HG02642 (cell line): ENCODE measurements at regions not wholly inside any gene's neighbourhood (a gene's known extent, or its start where the extent isn't known, plus 50 kb on each side); places are given as distances from the start of the nearest gene placed in this dataset.
"Not testable (repeated sequence)": the region's sequence is repeated elsewhere in the genome, so short reads cannot be mapped to it uniquely, and the experiment has no call there.

ENCODE experiments used
- ATAC-seq: cut with Tn5 transposase; IDR thresholded peaks from one replicate; pipeline ENCODE4 v1.9.1; 2021; ENCODE audit warnings: mild to moderate bottlenecking; ENCODE audit not compliant: unreplicated experiment, poor library complexity

DNA sequence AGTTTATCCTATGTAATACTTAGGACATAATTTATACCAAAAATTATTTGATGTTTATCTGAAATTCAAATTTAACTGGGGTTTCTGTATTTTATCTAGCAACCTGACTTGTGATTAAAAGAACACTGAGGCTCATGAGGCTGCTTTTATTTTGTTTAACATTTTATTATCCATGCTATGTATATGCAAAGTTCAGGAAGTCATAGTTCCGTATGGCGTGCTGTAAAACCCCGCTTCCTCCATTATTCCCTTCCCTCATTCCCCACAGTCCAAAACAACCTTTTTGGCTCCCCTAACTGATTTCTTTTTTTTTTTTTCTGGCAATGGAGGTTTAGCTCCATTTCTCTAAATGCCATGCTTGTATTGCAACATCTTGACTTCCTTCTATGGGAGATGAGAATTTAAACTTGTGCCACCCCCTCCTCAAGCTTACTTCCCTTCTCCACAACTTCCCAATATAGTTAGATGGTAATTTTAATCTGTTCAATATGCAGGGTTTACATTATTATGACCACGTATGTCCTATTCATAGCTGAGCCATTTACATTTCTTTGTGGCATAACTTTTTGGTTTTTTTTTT, 138.0 kb upstream of the DNAH14 start:
- no peak for ATAC-seq

DNA sequence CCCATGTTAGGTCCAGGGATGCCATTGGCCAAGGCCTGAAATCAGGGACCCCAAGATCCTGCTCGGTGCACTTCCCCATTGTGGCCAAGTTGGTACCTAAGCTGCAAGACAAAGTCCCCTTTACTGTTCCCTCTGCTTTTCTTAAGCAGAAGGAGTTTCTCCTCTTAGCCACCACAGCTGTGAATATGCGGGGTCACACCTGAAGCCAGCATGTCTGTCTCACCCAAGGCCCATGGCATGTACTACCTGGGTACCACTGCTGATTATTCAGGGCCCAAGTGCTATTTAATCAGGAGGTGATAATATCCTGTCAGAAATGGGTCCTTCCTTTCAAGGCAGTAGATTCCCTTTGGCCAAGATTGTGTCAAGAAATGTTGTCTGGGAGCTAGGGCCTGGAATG, 133.9 kb upstream of the DNAH14 start:
- no peak for ATAC-seq

DNA sequence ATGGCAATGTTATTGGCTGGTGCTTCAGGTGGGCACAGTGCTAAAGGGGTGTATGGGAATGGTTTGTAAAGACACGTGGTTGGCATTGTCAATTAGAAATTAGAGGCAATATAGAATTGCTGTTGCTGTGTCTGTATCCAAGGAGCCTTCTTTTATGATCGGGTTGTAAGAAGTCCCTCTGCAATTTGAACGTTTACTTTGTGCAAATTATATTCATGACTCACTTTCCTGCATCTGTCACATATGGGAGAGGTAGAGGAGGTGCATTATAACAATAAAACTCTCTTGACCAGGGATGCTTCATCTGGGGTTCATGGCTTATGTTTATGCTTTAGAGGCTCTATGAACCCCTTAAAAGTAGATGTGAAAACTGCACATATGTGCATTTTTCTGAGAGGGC, 130.4 kb upstream of the DNAH14 start:
- ATAC-seq, result no peak

- no peak for ATAC-seq
Observed at GRCh38 chr1:224800486-224801119, 128.9 kb upstream of the DNAH14 start.

- no peak for ATAC-seq
Observed at GRCh38 chr1:224801844-224802490, 127.5 kb upstream of the DNAH14 start.

- ATAC-seq, result no peak
Observed at GRCh38 chr1:224802617-224803016, 126.9 kb upstream of the DNAH14 start.

DNA sequence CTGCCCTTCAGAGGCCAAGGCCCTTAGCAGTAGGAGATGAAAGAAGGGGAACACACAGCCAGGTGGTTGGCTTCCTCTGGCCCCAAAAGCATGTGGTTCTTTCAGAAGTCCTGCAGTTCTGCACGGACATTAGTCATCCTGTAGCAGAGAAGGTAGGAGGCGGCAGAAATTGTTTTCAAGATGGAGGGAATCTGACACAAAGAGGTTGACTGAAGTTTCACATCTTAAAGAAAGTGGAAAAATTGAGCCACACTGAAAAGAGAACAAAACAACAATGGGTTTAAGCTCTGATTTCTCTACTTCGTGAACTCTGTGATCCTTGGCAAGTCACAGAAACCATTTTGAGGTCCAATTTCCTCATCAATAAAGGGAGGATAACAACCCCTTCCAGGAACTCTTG, 125.3 kb upstream of the DNAH14 start:
- no peak for ATAC-seq

DNA sequence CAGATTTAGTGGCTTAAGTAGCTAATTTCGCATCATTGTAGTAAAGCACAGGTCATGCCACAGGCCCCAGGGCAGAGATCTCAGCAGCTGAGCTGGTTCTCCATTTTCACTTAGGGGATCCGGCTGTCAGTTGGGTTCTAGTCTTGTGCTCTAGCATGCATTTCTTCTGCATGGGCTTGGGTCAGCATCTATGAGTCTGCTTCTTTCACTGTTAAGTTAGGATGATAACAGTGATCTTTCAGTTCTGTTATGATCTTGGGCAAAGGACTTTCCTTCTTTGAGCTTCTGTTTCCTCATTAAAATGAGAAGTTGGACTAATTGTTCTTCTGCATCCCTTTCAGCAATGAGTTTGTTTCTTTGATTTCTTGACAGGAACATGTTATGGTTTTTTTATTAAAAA, 123.6 kb upstream of the DNAH14 start:
- ATAC-seq, result no peak

DNA sequence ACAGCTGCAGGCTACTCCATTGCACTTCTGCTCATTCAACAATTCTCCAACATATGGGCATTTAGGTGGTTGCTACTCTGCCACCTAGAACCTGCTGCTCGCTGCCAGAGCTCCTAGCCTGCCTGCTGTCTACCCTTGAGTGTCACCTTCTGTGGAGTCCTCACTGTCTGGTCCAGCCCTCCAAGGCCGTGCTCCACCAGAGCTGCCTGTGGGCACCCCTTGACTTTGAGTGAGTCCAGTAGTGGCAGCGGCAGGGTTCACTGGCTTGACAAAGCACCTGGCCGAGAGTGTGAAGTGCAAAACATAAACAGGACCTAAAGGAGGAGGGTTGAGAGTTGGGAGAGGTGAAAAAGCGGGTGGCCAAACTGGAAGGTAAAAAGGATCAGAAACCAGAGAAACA, 120.3 kb upstream of the DNAH14 start:
- no peak for ATAC-seq

DNA sequence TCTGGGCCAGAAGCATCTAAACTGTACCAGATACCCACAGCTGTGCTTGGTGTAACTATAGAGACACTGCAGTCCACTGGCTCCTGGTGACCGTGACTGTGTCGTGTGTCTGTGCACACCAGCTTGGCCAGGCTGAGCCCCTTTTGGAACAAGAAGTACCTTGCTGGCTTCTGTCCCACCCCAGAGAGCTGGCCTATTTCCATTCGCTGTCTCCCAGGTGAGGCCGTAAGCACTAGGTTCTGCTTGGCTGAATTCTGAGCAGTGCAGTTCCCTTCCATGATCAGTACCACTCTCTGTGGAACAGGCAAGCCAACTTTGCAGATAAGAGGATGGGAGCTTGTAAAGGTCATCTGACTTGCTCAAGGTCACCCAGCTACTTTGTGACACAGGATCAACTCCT, 119.9 kb upstream of the DNAH14 start:
- no peak for ATAC-seq

GRCh38 chr1:224811564-224811963, 117.9 kb upstream of the DNAH14 start:
- no peak for ATAC-seq

GRCh38 chr1:224815647-224816046, 113.8 kb upstream of the DNAH14 start:
- no peak for ATAC-seq

DNA sequence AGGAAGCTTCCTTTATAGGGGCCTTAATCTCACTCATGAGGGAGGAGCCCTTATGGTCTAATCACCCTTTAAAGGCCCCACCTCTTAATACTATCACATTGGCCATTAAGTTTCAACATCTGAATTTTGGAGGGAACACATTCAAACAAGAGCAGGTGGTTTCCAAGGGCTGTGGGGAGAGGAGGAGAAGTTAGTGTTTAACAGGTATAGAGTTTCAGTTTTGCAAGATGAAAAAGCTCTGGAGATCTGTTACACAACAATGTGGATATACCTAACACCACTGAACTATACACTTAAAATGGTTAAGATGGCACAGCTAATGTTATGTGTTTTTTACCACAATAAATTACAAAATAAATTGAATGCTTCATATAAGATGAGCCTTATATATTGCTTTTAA, 113.4 kb upstream of the DNAH14 start:
- ATAC-seq, result no peak

- ATAC-seq, result no peak
Observed at GRCh38 chr1:224817382-224817781, 112.1 kb upstream of the DNAH14 start.

- no peak for ATAC-seq
Observed at GRCh38 chr1:224819861-224820260, 109.6 kb upstream of the DNAH14 start.

DNA sequence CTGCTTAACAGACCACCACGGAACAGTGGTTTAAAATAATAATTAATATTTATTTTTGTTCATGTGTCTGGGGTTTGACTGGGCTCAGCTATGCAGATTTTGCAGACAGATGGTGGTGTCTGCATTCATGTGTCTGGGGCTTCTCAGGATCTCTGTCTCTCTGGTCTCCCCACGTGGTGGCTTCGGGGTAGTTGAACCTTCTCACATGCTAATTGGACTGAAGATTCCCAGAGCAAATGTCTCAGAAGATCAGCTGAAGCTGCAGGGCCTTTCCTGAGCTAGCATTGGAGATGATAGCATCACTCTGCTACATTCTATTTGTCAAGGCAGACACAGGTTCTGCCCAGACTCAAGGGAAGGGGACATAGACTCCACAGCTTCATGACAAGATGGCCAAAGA, 109.1 kb upstream of the DNAH14 start:
- ATAC-seq, result no peak

DNA sequence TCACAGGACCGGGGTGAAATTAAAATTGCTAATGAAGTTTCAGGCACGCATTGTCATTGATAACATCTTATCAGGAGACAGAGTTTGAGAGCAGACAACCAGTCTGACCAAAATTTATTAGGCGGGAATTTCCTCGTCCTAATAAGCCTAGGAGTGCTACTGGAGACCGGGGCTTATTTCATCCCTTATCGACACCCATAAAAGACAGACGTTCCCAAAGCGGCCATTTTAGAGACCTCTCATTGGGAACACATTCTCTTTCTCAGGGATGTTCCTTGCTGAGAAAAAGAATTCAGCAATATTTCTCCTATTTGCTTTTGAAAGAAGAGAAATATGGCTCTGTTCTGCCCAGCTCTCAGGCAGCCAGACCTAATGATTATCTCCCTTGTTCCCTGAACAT, 107.7 kb upstream of the DNAH14 start:
- not testable (repeated sequence) for ATAC-seq

DNA sequence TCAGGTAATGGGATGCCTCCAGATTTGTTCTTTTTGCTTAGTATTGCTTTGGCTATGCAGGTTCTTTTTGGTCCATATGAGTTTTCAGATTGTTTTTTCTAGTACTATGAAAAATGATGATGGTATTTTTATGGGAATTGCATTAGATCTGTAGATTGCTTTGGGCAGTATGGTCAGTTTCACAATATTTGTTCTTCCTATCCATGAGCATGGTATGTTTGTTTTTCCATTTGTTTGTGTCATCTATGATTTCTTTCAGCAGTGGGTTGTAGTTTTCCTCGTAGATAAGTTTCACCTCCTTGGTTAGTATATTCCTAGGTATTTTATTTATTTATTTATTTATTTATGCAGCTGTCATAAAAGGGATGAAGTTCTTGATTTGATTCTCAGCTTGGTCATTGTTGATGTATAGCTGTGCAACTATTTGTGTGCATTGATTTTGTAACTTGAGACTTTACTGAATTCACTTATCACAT, 103.9 kb upstream of the DNAH14 start:
- no peak for ATAC-seq

DNA sequence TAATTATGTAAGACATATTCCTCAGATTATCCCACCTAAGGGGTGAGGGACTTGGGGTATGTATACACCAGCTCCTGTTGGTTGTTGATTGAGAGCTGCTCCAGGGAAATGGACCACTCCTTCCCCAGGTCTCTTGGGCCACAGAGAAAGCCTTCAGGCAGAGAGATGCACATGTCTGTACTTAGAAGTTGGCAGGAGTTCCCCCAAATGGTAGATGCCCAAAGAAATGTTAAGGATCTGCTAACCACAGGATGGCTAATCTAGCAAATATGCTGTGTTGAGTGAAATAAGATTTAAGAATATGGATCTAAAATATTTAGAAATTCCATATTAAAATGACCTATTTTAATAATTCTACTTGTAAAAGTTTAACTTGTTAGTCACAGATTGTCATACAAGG, 100.8 kb upstream of the DNAH14 start:
- ATAC-seq, result no peak

DNA sequence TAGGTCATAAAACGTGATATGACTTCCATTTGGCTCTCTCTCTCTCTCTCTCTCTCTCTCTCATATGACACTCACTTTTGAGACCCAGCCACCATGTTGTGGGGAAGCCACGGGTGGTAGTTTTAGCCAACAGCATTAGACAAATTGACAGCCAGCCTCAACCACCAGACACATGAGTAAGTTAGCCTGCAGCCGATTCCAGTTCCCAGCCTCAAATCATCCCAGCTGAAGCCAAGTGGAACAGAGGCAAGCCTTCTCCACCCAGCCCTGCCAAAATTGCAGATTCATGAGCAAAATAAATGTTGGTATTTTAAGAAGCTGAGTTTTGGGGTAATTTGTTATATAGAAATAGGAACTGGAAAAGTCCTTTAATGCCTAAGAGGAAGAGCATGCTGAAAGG, 98.0 kb upstream of the DNAH14 start:
- ATAC-seq, result no peak

- ATAC-seq, result not testable (repeated sequence)
Observed at GRCh38 chr1:224839648-224840300, 89.7 kb upstream of the DNAH14 start.
